GM19240 (cell line): ENCODE measurements at regions not wholly inside any gene's neighbourhood (a gene's known extent, or its start where the extent isn't known, plus 50 kb on each side); places are given as distances from the start of the nearest gene placed in this dataset.

Experiments used
- DNase-seq: peaks from one replicate; pipeline ENCODE4 v3.0.0; 2011; ENCODE audit warnings: low spot score; ENCODE audit not compliant: insufficient read length

- no peak for DNase-seq
Measured at GRCh38 chr20:60500038-60500701, 541.9 kb downstream of the CDH26 start.

GRCh38 chr20:60501048-60501447, 542.8 kb downstream of the CDH26 start:
- no peak for DNase-seq

DNA sequence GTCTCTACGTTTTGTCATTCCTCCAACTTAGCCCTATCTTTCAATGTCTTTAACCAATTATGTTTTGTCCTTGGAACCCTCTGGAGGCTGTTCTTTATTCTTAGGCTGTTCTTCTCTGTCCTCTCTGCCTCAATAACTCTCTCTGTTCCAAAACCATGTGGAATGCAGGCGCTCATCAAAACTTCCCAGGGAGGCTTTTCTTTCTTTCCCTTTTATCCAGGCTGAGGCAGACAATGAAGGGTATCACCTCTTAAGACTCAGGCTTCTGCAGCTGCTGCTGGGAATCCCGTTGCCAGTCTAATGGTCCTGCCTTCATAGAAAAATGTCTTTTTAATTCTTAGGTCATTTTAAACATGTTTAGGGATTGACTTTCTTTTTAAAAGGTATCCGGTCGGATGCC, 544.7 kb downstream of the CDH26 start:
- no peak for DNase-seq

DNA sequence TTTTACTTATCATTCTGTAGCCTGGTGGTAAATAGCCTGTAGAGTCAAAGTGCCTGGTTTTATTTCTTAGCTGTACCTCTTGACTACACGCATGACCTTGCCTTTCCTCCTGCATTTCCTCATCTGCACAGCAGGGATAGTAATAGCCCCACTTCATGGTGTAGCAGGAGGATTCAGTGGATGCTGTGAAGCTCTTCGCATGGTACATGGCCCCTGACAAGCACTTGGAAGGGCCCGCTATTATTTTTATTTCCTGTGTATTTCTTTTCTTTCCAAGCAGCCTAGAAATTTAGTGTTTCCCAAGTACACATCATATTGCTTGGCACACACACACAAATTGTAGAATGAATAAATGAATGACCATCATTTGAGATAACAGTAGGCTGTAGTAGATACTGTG, 547.2 kb downstream of the CDH26 start:
- DNase-seq, result no peak

- DNase-seq, result no peak
Measured at GRCh38 chr20:60506061-60506460, 547.8 kb downstream of the CDH26 start.

DNA sequence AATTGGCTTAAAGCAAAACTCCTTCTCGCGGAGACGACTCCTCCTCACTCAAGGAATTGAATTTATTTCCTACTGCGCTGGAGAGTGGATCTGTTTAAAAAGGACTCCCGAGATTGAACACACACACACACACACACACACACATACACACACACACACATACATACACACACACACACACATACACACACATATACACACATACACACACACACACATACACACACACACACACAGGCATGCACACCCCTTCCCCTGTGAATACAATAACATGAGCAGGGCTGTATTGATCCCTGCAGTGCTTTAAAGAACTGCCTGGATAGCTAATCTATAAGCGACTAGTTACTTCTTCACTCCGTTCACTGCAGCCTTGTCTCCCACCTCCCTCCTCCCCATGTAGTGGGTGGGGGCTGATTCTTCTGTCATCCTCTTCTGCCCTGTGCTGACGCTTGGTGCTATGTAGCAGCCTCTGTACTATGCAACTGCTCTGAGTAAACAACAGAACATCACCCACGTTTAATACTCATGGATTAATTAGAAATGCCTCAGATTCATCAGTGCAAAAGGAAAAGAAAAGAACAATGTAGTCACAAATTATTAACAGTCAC, 549.0 kb downstream of the CDH26 start:
- DNase-seq, result no peak

DNA sequence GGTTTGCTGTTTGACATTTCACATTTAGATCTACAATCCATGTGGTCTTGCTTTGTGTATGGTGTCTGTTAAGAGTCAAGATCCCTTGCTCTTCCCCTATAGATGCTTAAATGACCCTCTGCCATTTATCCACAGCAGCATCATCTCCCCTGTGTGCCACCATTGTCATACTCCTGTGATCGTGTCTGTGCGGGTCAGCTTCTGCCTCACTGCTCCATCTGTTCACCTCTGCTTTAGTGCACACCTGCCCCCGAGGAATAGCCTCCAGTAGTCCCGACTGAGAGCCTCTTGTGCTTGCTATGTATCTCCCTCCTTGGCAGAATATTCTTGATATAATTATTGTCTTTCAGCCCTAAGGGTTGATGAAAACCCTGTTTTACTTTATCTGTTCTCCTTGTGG, 551.2 kb downstream of the CDH26 start:
- no peak for DNase-seq

- DNase-seq, result no peak
Measured at GRCh38 chr20:60510356-60510755, 552.1 kb downstream of the CDH26 start.

DNA sequence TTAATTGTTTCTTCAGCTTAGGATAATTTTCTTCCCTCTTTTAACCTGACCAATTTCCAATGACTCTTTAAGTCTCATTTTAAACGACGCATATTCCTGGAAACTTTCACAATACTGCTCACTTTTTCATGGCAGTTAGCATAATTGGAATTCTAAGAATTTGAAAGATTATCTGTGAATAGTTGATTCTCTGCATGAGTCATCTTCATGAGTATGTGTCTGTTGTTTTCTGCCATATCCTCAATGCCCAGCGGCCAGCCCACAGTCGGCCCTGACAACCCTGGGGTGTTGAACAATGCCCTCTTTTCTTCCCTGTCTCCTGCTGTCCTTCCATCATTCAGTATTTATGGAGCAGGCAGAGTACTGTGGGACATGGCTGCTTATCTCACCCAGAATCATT, 554.2 kb downstream of the CDH26 start:
- no peak for DNase-seq

DNA sequence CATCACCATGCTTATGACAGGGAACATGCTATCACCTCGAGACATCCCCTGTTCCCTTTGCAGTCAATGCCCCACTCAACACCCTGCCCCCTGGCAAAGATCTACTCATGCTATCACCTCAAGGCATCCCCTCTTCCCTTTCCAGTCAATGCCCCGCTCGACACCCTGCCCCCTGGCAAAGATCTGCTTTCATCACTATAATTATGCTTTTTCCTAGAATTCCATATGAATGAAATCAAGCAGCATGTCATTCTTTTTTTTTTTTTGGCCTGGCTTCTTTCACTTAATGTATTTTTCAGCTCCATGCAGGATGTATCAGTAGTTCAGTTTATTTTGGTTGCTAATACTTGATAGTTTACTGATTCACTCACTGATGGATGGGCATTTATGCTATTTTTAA, 554.9 kb downstream of the CDH26 start:
- DNase-seq, result no peak

- DNase-seq, result no peak
Measured at GRCh38 chr20:60516442-60516841, 558.2 kb downstream of the CDH26 start.

DNA sequence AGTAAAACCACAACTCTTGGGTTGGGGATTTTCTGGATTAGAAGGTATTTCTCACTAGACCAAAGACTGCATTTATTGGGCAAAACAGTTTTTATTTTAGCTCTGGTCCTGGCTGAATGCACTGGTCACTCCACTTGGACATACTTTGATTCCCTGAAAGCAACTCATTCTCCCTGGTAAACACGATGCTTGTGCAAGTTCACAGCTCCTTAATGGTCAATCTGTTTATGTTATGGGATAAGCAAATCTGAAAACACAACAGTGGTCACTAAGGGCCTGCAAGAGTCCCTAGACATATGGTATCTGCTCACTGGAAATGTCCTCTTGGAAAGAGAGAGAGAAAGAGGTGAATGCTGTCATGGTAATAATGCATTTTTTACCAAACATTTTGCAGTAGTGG, 559.8 kb downstream of the CDH26 start:
- no peak for DNase-seq

GRCh38 chr20:60525397-60525796, 567.2 kb downstream of the CDH26 start:
- DNase-seq, result no peak

GRCh38 chr20:60527656-60528055, 569.4 kb downstream of the CDH26 start:
- DNase-seq, result no peak

DNA sequence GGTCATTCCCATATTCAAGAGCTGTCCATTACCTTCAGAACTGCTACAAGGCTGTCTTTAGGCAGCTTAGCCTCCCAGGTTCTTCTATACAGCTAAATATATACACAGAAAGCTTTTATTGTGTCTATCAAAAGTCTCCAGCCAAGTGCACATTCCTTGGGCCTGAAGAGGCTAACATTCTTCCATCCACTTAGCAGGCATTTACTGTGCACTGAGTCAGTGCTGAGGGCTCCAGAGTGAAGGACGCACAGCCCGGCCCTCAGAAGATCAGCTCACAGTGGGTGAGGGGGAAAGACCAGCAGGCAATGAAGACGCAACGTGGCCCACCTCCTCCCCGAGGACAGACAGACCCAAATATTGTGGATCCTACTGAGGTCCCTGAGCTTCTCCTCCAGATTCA, 569.9 kb downstream of the CDH26 start:
- no peak for DNase-seq

DNA sequence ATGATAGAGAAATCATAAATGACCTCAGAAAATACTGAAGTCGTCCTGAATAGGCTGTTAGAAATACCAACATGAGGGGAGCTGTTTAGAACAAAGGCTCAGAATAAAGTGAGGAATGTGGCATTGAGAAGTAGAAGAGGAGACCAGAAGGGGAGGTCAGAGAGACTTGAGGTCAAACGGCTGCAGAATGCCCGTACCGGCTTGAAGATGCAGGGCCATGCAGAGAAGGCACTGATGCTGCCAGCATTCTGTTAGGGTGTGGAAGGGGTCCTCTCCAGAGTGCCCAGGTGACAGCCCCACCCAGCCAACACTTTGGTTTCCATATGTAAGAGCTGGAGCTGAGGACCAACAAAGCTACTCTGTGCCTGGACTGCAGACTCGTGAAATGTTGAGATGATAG, 570.9 kb downstream of the CDH26 start:
- DNase-seq, result no peak

- DNase-seq, result no peak
Measured at GRCh38 chr20:60535211-60535610, 577.0 kb downstream of the CDH26 start.

GRCh38 chr20:60540591-60540990, 582.4 kb downstream of the CDH26 start:
- DNase-seq, result no peak

DNA sequence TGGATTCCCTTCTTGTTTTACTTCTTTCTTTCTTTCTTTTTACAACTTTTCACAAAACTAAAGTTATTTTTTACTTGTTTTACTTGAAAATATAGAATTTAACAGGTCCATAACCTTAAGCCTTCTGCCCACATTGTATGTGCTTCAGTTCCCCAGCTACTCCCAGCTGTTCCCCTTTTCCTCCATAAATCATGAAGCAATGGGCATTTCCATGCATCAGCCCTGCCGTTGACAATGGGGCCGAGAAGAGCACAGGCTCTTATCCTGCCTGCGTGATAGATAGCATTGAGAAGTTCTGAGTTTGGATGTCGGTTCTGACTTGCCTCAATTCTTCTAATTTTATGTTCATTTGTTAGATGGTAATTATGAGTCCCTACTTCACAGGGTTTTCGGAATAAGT, 583.8 kb downstream of the CDH26 start:
- DNase-seq, result no peak

- DNase-seq, result no peak
Measured at GRCh38 chr20:60543598-60543997, 585.4 kb downstream of the CDH26 start.

DNA sequence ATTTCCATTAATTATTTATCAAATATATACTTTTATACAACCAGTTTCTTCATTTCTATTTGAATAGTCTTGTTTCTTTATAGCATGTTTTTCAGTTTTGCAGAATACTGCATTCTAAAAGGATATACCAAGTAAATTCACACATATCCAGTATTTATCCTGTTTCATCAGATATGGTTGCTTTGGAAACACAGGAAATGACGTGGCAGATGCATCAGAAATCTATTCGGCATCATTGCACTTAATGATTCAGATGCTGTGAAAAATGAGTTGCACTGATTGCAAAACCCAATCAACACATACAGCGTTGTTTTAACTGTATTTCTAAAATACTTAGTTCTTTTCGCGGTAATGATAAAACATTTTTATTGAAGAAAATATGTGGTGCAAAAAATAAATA, 594.9 kb downstream of the CDH26 start:
- DNase-seq, result no peak

DNA sequence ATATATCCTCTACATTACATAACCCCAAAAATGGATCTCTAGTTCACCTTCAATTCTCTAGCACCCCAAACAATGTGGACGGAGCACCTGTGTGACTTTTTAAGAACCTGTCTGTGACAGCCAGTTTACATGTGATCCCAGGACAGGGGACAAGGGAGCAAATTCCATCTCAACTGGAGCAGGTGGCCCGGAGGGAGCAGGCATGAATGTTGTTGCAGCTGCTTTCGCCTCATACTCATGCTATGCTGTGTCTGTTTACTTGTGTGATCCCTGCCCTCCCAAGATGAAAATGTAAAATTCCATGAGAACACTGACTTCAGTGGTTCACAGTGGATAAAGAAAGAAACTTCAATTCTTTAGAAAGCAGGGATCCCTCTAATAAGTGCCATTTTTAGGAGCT, 600.3 kb downstream of the CDH26 start:
- DNase-seq, result no peak

GRCh38 chr20:60559462-60559861, 601.2 kb downstream of the CDH26 start:
- DNase-seq, result no peak

GRCh38 chr20:60561052-60561451, 602.8 kb downstream of the CDH26 start:
- DNase-seq, result no peak
